ENCODE measurements at regions not wholly inside any gene's neighbourhood (a gene's known extent, or its start where the extent isn't known, plus 50 kb on each side); places are given as distances from the start of the nearest gene placed in this dataset.

GRCh38 chr12:13345722-13346121 is 149.2 kb downstream of the EMP1 start:
- no TSS peak for BruUV-seq (replicated peaks)
- Histone ChIP-seq H3K4me2 (ENCODE audit: low read length) (no peak overlapping the region), H3K4me1 (ENCODE audit: control insufficient read depth in 1 of 2, insufficient read depth in 2 of 2, low read length in 2 of 2) (peaks cover 6 to 34% of the 10 kb centered on the region in 2 experiments), H3K9me2 (ENCODE audit: insufficient read depth) (no peaks in the 10 kb centered on the region), H3K79me2 (ENCODE audit: insufficient read depth, low read length) (no peaks in the 10 kb centered on the region), H3K9me3 (ENCODE audit: control insufficient read depth in 1 of 2, insufficient read depth in 1 of 2, low read depth in 1 of 2, low read length in 2 of 2) (no peaks in the 10 kb centered on the region), H3K27ac (ENCODE audit: low read depth, low read length) (no peak overlapping the region), H3K4me3 (replicated peaks in 1 of 2; ENCODE audit: low read depth in 1 of 2, low read length in 2 of 2) (no peak overlapping the region), H3K27me3 (ENCODE audit: insufficient read depth, low read length) (no peaks in the 10 kb centered on the region), H3K9ac (ENCODE audit: low read length) (no peak overlapping the region), H3K36me3 (ENCODE audit: control insufficient read depth in 1 of 2, insufficient read depth in 2 of 2, low read length in 2 of 2) (no peaks in the 10 kb centered on the region), H4K20me1 (ENCODE audit: insufficient read depth) (no peaks in the 10 kb centered on the region), H2AFZ (ENCODE audit: low read depth, low read length, poor library complexity, severe bottlenecking) (no peak overlapping the region)
- DNase-seq (ENCODE audit: low read depth, low spot score) (no peak), ATAC-seq (no peak)
- CTCF ChIA-PET, result interaction anchor here (4.2 kb wide), 1 partner anchor 16 kb away, joined by 18 read pairs; no protein-coding TSS in a partner anchor
- RAD21 ChIA-PET (ENCODE audit: low non-redundant PET in 1 of 2, low total read pairs in 2 of 2, uncharacterized antibody in 2 of 2, unreplicated experiment in 2 of 2), result no interaction called here
- intact Hi-C loops (cut with micrococcal nuclease), result loop anchor here (10.0 kb wide), 1 partner anchor 389 kb away; no protein-coding TSS in a partner anchor
- TF ChIP-seq EZH2 (IDR thresholded peaks at IDR 0.05), result no peak
- no peak for TF ChIP-seq SIN3A (IDR thresholded peaks at IDR 0.05; ENCODE audit: low read depth)
- no peak for TF ChIP-seq REST (IDR thresholded peaks at IDR 0.05; ENCODE audit: low read depth)
- TF ChIP-seq SRF (IDR thresholded peaks at IDR 0.05; ENCODE audit: low read depth), result no peak
- TF ChIP-seq YY1 (IDR thresholded peaks at IDR 0.05; ENCODE audit: extremely low read depth, insufficient replicate concordance, low read depth, low read length), result no peak
- no peak for TF ChIP-seq CEBPB (IDR thresholded peaks at IDR 0.05; ENCODE audit: low read depth)
- TF ChIP-seq POLR2AphosphoS5 (IDR thresholded peaks at IDR 0.05; ENCODE audit: low read depth, low read length), result no peak
- TF ChIP-seq POLR2A (IDR thresholded peaks at IDR 0.05; ENCODE audit: borderline replicate concordance, extremely low read depth, insufficient read depth, insufficient read length), result no peak
- no peak for TF ChIP-seq SP1 (IDR thresholded peaks at IDR 0.05; ENCODE audit: low read depth)
- no peak for TF ChIP-seq ELF1 (IDR thresholded peaks at IDR 0.05; ENCODE audit: borderline replicate concordance, low read depth)
- TF ChIP-seq EGR1 (IDR thresholded peaks at IDR 0.05; ENCODE audit: low read depth), result no peak
- TF ChIP-seq CBX3 (IDR thresholded peaks at IDR 0.05; ENCODE audit: low read depth), result no peak
- POLR2A ChIA-PET, result interaction anchor here (0.6 kb wide), 1 partner anchor 351 kb away, joined by 3 read pairs; no protein-coding TSS in a partner anchor

Measured in HCT116 (cell line).